H9 (cell line): ENCODE measurements at regions not wholly inside any gene's neighbourhood (a gene's known extent, or its start where the extent isn't known, plus 50 kb on each side); places are given as distances from the start of the nearest gene placed in this dataset.

Experiments used
- DNase-seq: peaks from one replicate; pipeline ENCODE4 v3.0.0-alpha.2; 2017
- H2AFZ ChIP-seq: one replicate; pipeline ENCODE4 v1.6.1; 2013; ENCODE audit warnings: mild to moderate bottlenecking, low read length, control low read depth, moderate library complexity
- H2AK5ac ChIP-seq: 2 replicates; pipeline ENCODE4 v1.6.1; 2013; ENCODE audit warnings: low read length, control low read depth, mixed read lengths; ENCODE audit not compliant: insufficient read length
- H2BK120ac ChIP-seq: one replicate; pipeline ENCODE4 v1.6.1; 2013; ENCODE audit warnings: low read depth, mild to moderate bottlenecking, low read length, control low read depth, inconsistent platforms; ENCODE audit not compliant: poor library complexity, severe bottlenecking
- H2BK12ac ChIP-seq: 2 replicates; pipeline ENCODE4 v1.6.1; 2013; ENCODE audit warnings: low read length, control low read depth, mixed read lengths, low read depth; ENCODE audit not compliant: insufficient read length
- H2BK15ac ChIP-seq: 2 replicates; pipeline ENCODE4 v1.6.1; 2013; ENCODE audit warnings: low read depth, low read length, control low read depth
- H2BK20ac ChIP-seq: one replicate; pipeline ENCODE4 v1.6.1; 2013; ENCODE audit warnings: low read depth, mild to moderate bottlenecking, low read length, control low read depth, inconsistent platforms; ENCODE audit not compliant: poor library complexity, severe bottlenecking
- H2BK5ac ChIP-seq: 2 replicates; pipeline ENCODE4 v1.6.1; 2013; ENCODE audit warnings: low read length, control low read depth, mixed read lengths; ENCODE audit not compliant: insufficient read length
- H3K14ac ChIP-seq: 2 replicates; pipeline ENCODE4 v1.6.1; 2013; ENCODE audit warnings: low read length, control low read depth; ENCODE audit not compliant: insufficient read depth
- H3K18ac ChIP-seq: 2 replicates; pipeline ENCODE4 v1.6.1; 2013; ENCODE audit warnings: low read depth, mild to moderate bottlenecking, mixed read lengths, low read length, control low read depth; ENCODE audit not compliant: insufficient read length
- H3K23ac ChIP-seq: 2 replicates; pipeline ENCODE4 v1.6.1; 2013; ENCODE audit warnings: low read length, control low read depth, mixed read lengths, low read depth; ENCODE audit not compliant: insufficient read length
- H3K23me2 ChIP-seq: 2 replicates; pipeline ENCODE4 v1.6.1; 2013; ENCODE audit warnings: low read depth, mild to moderate bottlenecking, mixed read lengths, low read length, control low read depth; ENCODE audit not compliant: insufficient read length, poor library complexity, severe bottlenecking
- H3K27ac ChIP-seq: 2 replicates; pipeline ENCODE4 v1.5.1; 2013; ENCODE audit warnings: low read length, control low read depth, mixed read lengths, low read depth; ENCODE audit not compliant: insufficient read length
- H3K27me3 ChIP-seq: 2 replicates; pipeline ENCODE4 v1.6.1; 2013; ENCODE audit warnings: low read length, control low read depth, inconsistent platforms; ENCODE audit not compliant: insufficient read depth
- H3K4ac ChIP-seq: 2 replicates; pipeline ENCODE4 v1.6.1; 2013; ENCODE audit warnings: low read depth, mild to moderate bottlenecking, control low read depth, inconsistent platforms, low read length, moderate library complexity
- H3K4me1 ChIP-seq: 2 replicates; pipeline ENCODE4 v1.6.1; 2013; ENCODE audit warnings: low read length, control low read depth, inconsistent platforms; ENCODE audit not compliant: insufficient read depth
- H3K4me2 ChIP-seq: 2 replicates; pipeline ENCODE4 v1.6.1; 2013; ENCODE audit warnings: low read length, control low read depth, mixed read lengths; ENCODE audit not compliant: insufficient read length, insufficient read depth
- H3K56ac ChIP-seq: 2 replicates; pipeline ENCODE4 v1.6.1; 2013; ENCODE audit warnings: low read depth, mild to moderate bottlenecking, mixed read lengths, low read length, control low read depth; ENCODE audit not compliant: insufficient read length
- H3K79me1 ChIP-seq: 2 replicates; pipeline ENCODE4 v1.6.1; 2013; ENCODE audit warnings: low read depth, mild to moderate bottlenecking, moderate library complexity, low read length, control low read depth, inconsistent platforms; ENCODE audit not compliant: insufficient read depth, poor library complexity, severe bottlenecking
- H3K79me2 ChIP-seq: 2 replicates; pipeline ENCODE4 v1.6.1; 2013; ENCODE audit warnings: low read length, control low read depth, inconsistent platforms; ENCODE audit not compliant: insufficient read depth
- H3K9ac ChIP-seq: 2 replicates; pipeline ENCODE4 v1.6.1; 2013; ENCODE audit warnings: low read length, control low read depth, mixed read lengths; ENCODE audit not compliant: insufficient read length; ENCODE audit errors: extremely low read depth
- H3K9me3 ChIP-seq: one replicate; pipeline ENCODE4 v1.6.1; 2013; ENCODE audit warnings: low read depth, low read length, inconsistent platforms; ENCODE audit not compliant: control insufficient read depth
- H3T11ph ChIP-seq: one replicate; pipeline ENCODE4 v1.6.1; 2013; ENCODE audit warnings: mild to moderate bottlenecking, low read length, control low read depth, inconsistent platforms
- H4K20me1 ChIP-seq: one replicate; pipeline ENCODE4 v1.6.1; 2013; ENCODE audit not compliant: control insufficient read depth, insufficient read length, insufficient read depth
- H4K5ac ChIP-seq: 2 replicates; pipeline ENCODE4 v1.6.1; 2013; ENCODE audit warnings: low read depth, mild to moderate bottlenecking, mixed read lengths, low read length, control low read depth; ENCODE audit not compliant: insufficient read length
- H4K8ac ChIP-seq: replicated peaks from 2 replicates; pipeline ENCODE4 v1.6.1; 2013; ENCODE audit warnings: low read length, control low read depth, mixed read lengths, low read depth; ENCODE audit not compliant: insufficient read length
- H4K91ac ChIP-seq: 2 replicates; pipeline ENCODE4 v1.6.1; 2013; ENCODE audit warnings: low read depth, mild to moderate bottlenecking, moderate library complexity, mixed read lengths, low read length, control low read depth; ENCODE audit not compliant: insufficient read length
- H3K27ac Mint-ChIP-seq, 3 experiments: 2 replicates in 2 of 3; 3 replicates in 1 of 3; pipeline ENCODE4 v1.8.0; 2020 to 2021; ENCODE audit warnings: mixed read lengths in 3 of 3, mild to moderate bottlenecking in 1 of 3, moderate library complexity in 1 of 3
- H3K27me3 Mint-ChIP-seq: 2 replicates; pipeline ENCODE4 v1.8.0; 2021; ENCODE audit warnings: low read depth, mild to moderate bottlenecking, moderate library complexity, mixed read lengths
- H3K36me3 Mint-ChIP-seq, 3 experiments: 2 replicates in 2 of 3; 3 replicates in 1 of 3; pipeline ENCODE4 v1.8.0; 2020 to 2021; ENCODE audit warnings: low read depth in 3 of 3, mixed read lengths in 3 of 3; ENCODE audit not compliant: insufficient read depth in 1 of 3
- H3K4me1 Mint-ChIP-seq, 2 experiments: 2 replicates each; pipeline ENCODE4 v1.8.0; 2020; ENCODE audit warnings: mixed read lengths in 2 of 2
- H3K4me3 Mint-ChIP-seq, 2 experiments: 2 replicates in 1 of 2; 3 replicates in 1 of 2; pipeline ENCODE4 v1.8.0; 2020 to 2021; ENCODE audit warnings: mild to moderate bottlenecking in 2 of 2, mixed read lengths in 2 of 2, moderate library complexity in 1 of 2
- H3K9me3 Mint-ChIP-seq, 2 experiments: 2 replicates in 1 of 2; 3 replicates in 1 of 2; pipeline ENCODE4 v1.8.0; 2020; ENCODE audit warnings: mild to moderate bottlenecking in 2 of 2, mixed read lengths in 2 of 2, moderate library complexity in 1 of 2
- WGBS: extraction: QIAGEN DNeasy Blood & Tissue Kit; methylation state at CpG from one replicate; pipeline ENCODE4 v1.1.7; 2013; ENCODE audit warnings: missing lambda C conversion rate, low lambda C conversion rate, mixed read lengths; ENCODE audit not compliant: insufficient read length; ENCODE audit errors: extremely low coverage; 5-methylcytosine and 5-hydroxymethylcytosine counted together
- TF ChIP-seq, protein P1 (sequence below): fragments of 200-600 bp; sonication (generic); conservative IDR thresholded peaks from 3 replicates; pipeline ENCODE4 v1.8.0; 2021; ENCODE audit warnings: antibody characterized with exemption, mild to moderate bottlenecking

DNA sequence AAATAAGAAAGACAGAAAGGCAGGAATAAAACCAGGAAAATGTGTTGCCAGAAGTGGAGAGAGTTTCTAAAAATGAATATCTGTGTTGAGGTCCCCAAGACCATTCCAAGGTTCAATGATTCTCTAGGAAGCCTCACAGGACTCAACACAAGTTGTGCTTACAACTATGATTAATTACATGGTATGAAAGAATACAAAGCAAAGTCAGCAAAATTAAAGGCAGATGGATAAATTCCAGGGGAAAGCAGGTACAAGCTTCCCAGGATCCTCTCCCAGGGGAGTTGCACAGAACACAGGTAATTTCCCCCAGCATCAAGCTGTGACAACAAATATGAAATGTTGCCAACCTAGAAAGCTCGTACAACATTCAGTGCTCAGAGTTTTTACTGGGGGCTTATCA, 154.4 kb upstream of the HNMT start:
- H3K18ac ChIP-seq = no peak overlapping the region
- Mint-ChIP-seq H3K27ac (no peak overlapping the region), H3K4me1 (peaks cover 12 to 16% of the 10 kb centered on the region in 2 experiments), H3K36me3 (peaks cover 0 to 8% (median 0%) of the 10 kb centered on the region in 3 experiments; a peak in 3 of 7 replicates), H3K4me3 (no peak overlapping the region), H3K27me3 (no peaks in the 10 kb centered on the region), H3K9me3 (peaks cover 5 to 6% of the 10 kb centered on the region in 2 experiments; a peak in 4 of 5 replicates)
- H4K91ac ChIP-seq = no peak overlapping the region
- no peaks in the 10 kb centered on the region for H3K23me2 ChIP-seq
- no peaks in the 10 kb centered on the region for H4K20me1 ChIP-seq
- WGBS = no CpG with 5 or more reads among the region's 1 CpG
- H2BK12ac ChIP-seq = no peak overlapping the region
- H3K23ac ChIP-seq = no peak overlapping the region
- H2BK20ac ChIP-seq = no peak overlapping the region
- no peak overlapping the region for H3K27ac ChIP-seq
- H3K9me3 ChIP-seq = no peaks in the 10 kb centered on the region
- H3K4ac ChIP-seq = no peak overlapping the region
- H3K79me2 ChIP-seq = no peaks in the 10 kb centered on the region
- no peak overlapping the region for H4K8ac ChIP-seq
- no peak overlapping the region for H3K14ac ChIP-seq
- H2AFZ ChIP-seq = no peak overlapping the region
- H3K79me1 ChIP-seq = no peaks in the 10 kb centered on the region
- H3K9ac ChIP-seq = no peak overlapping the region
- H2BK120ac ChIP-seq = no peak overlapping the region
- peaks cover 3% of the 10 kb centered on the region; the same call in 1 of the 2 replicates for H3K4me1 ChIP-seq
- DNase-seq = no peak
- H3K4me2 ChIP-seq = no peak overlapping the region
- H2BK5ac ChIP-seq = no peak overlapping the region
- H2AK5ac ChIP-seq = no peak overlapping the region
- H3K27me3 ChIP-seq = no peaks in the 10 kb centered on the region
- TF ChIP-seq, protein P1, sequence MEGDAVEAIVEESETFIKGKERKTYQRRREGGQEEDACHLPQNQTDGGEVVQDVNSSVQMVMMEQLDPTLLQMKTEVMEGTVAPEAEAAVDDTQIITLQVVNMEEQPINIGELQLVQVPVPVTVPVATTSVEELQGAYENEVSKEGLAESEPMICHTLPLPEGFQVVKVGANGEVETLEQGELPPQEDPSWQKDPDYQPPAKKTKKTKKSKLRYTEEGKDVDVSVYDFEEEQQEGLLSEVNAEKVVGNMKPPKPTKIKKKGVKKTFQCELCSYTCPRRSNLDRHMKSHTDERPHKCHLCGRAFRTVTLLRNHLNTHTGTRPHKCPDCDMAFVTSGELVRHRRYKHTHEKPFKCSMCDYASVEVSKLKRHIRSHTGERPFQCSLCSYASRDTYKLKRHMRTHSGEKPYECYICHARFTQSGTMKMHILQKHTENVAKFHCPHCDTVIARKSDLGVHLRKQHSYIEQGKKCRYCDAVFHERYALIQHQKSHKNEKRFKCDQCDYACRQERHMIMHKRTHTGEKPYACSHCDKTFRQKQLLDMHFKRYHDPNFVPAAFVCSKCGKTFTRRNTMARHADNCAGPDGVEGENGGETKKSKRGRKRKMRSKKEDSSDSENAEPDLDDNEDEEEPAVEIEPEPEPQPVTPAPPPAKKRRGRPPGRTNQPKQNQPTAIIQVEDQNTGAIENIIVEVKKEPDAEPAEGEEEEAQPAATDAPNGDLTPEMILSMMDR = no peak
- no peak overlapping the region for H4K5ac ChIP-seq
- H3T11ph ChIP-seq = no peak overlapping the region
- no peak overlapping the region for H3K56ac ChIP-seq
- no peak overlapping the region for H2BK15ac ChIP-seq
